IMR-90 (cell line): ENCODE measurements at regions not wholly inside any gene's neighbourhood (a gene's known extent, or its start where the extent isn't known, plus 50 kb on each side); places are given as distances from the start of the nearest gene placed in this dataset.
"Not testable (repeated sequence)": the region's sequence is repeated elsewhere in the genome, so short reads cannot be mapped to it uniquely, and the experiment has no call there.

Experiments used
- ATAC-seq: fragments of 200-7000 bp; cut with Tn5 transposase; 2 replicates; pipeline ENCODE4 v1.9.1; 2020; ENCODE audit warnings: low read depth, mild to moderate bottlenecking, moderate library complexity
- BruUV-seq: library from RNA; stranded (reverse); fragments of 400-500 nt; replicated peaks from 2 replicates; lab custom pipeline; 2021; lab: Mats Ljungman, UMichigan
- CTCF ChIA-PET: fragments of 300-600 bp; formaldehyde crosslinking; extraction: SDS; loops from one replicate; lab custom pipeline; 2021; ENCODE audit warnings: antibody characterized with exemption; lab: Yijun Ruan, JAX
- POLR2A ChIA-PET: fragments of 300-600 bp; sonication (Branson Sonifier 250); formaldehyde crosslinking; loops from one replicate; lab custom pipeline; 2022; ENCODE audit warnings: antibody characterized with exemption; ENCODE audit not compliant: unreplicated experiment; lab: Charles Lee
- DNase-seq: peaks from one replicate; pipeline ENCODE4 v3.0.0; 2013
- H2AFZ ChIP-seq: replicated peaks from 2 replicates; pipeline ENCODE3; 2013; ENCODE audit warnings: low read length, mild to moderate bottlenecking; ENCODE audit not compliant: poor library complexity
- H2AK5ac ChIP-seq: 2 replicates; pipeline ENCODE4 v1.6.1; 2013; ENCODE audit warnings: low read depth, low read length, inconsistent platforms
- H2AK9ac ChIP-seq: replicated peaks from 2 replicates; pipeline ENCODE3; 2013; ENCODE audit warnings: mild to moderate bottlenecking, low read depth, low read length, moderate library complexity; ENCODE audit not compliant: poor library complexity
- H2BK120ac ChIP-seq: 2 replicates; pipeline ENCODE4 v1.6.1; 2013; ENCODE audit warnings: low read depth, low read length, inconsistent platforms
- H2BK15ac ChIP-seq: 3 replicates; pipeline ENCODE4 v1.6.1; 2013; ENCODE audit warnings: low read depth, low read length, inconsistent platforms
- H2BK20ac ChIP-seq: 2 replicates; pipeline ENCODE4 v1.6.1; 2013; ENCODE audit warnings: low read depth, mild to moderate bottlenecking, inconsistent platforms, low read length, moderate library complexity
- H2BK5ac ChIP-seq: 2 replicates; pipeline ENCODE4 v1.6.1; 2013; ENCODE audit warnings: mild to moderate bottlenecking, low read depth, low read length, inconsistent platforms; ENCODE audit not compliant: poor library complexity, severe bottlenecking
- H3K14ac ChIP-seq: replicated peaks from 2 replicates; pipeline ENCODE4 v1.6.1; 2013; ENCODE audit warnings: low read depth, low read length, inconsistent platforms
- H3K18ac ChIP-seq: 2 replicates; pipeline ENCODE4 v1.6.1; 2013; ENCODE audit warnings: low read depth, low read length, control low read depth
- H3K23ac ChIP-seq: 2 replicates; pipeline ENCODE4 v1.6.1; 2013; ENCODE audit warnings: low read depth, low read length, inconsistent platforms
- H3K27ac ChIP-seq: 2 replicates; pipeline ENCODE4 v1.5.1; 2013; ENCODE audit warnings: mild to moderate bottlenecking, control low read depth, low read length; ENCODE audit not compliant: insufficient read depth
- H3K27me3 ChIP-seq: 2 replicates; pipeline ENCODE4 v1.6.1; 2013; ENCODE audit warnings: low read length; ENCODE audit not compliant: control insufficient read depth, insufficient read depth
- H3K36me3 ChIP-seq: 2 replicates; pipeline ENCODE4 v1.6.1; 2013; ENCODE audit warnings: low read length, mixed read lengths; ENCODE audit not compliant: control insufficient read depth, insufficient read depth
- H3K4ac ChIP-seq: 2 replicates; pipeline ENCODE4 v1.6.1; 2013; ENCODE audit warnings: low read depth, low read length, inconsistent platforms
- H3K4me1 ChIP-seq: 2 replicates; pipeline ENCODE4 v1.6.1; 2013; ENCODE audit warnings: low read length, mixed read lengths; ENCODE audit not compliant: control insufficient read depth, insufficient read depth
- H3K4me2 ChIP-seq: 2 replicates; pipeline ENCODE4 v1.6.1; 2013; ENCODE audit warnings: low read depth, mild to moderate bottlenecking, control low read depth, low read length, moderate library complexity
- H3K4me3 ChIP-seq: 2 replicates; pipeline ENCODE4 v1.5.1; 2013; ENCODE audit warnings: low read depth, mild to moderate bottlenecking, control low read depth, low read length, moderate library complexity; ENCODE audit not compliant: insufficient read depth
- H3K56ac ChIP-seq: 2 replicates; pipeline ENCODE4 v1.6.1; 2013; ENCODE audit warnings: low read length, inconsistent platforms; ENCODE audit not compliant: insufficient read depth; ENCODE audit errors: extremely low read depth
- H3K79me1 ChIP-seq, 2 experiments: 2 replicates each; pipeline ENCODE4 v1.6.1; 2013; ENCODE audit warnings: low read length in 2 of 2, inconsistent platforms in 1 of 2, low read depth in 1 of 2
- H3K9ac ChIP-seq: 2 replicates; pipeline ENCODE4 v1.6.1; 2013; ENCODE audit warnings: low read depth, low read length, control low read depth
- H3K9me1 ChIP-seq: 2 replicates; pipeline ENCODE4 v1.6.1; 2013; ENCODE audit warnings: low read length, inconsistent platforms; ENCODE audit not compliant: insufficient read depth
- H3K9me3 ChIP-seq: 2 replicates; pipeline ENCODE4 v1.6.1; 2013; ENCODE audit warnings: low read length; ENCODE audit not compliant: control insufficient read depth, insufficient read depth
- H4K20me1 ChIP-seq: 2 replicates; pipeline ENCODE4 v1.6.1; 2013; ENCODE audit warnings: low read length, inconsistent platforms; ENCODE audit not compliant: insufficient read depth
- H4K5ac ChIP-seq: 2 replicates; pipeline ENCODE4 v1.6.1; 2013; ENCODE audit warnings: mild to moderate bottlenecking, low read depth, low read length, control low read depth
- H4K8ac ChIP-seq, 2 experiments: 2 replicates each; pipeline ENCODE4 v1.6.1; 2013; ENCODE audit warnings: low read depth in 2 of 2, low read length in 2 of 2, control low read depth in 1 of 2, inconsistent platforms in 1 of 2
- H4K91ac ChIP-seq: 2 replicates; pipeline ENCODE4 v1.6.1; 2013; ENCODE audit warnings: low read depth, low read length, inconsistent platforms; ENCODE audit not compliant: insufficient read depth
- whole genome bisulfite sequencing, 2 experiments: methylation state at CpG; one replicate each; pipeline versions ENCODE4 v1.1.5 to v1.1.7; 2013; ENCODE audit warnings: missing lambda C conversion rate in 2 of 2; ENCODE audit not compliant: insufficient read length in 1 of 2; ENCODE audit errors: extremely low coverage in 2 of 2; 5-methylcytosine and 5-hydroxymethylcytosine counted together
- dilution Hi-C: fragments of 300-500 bp; cut with HindIII; formaldehyde crosslinking; loops from one replicate; pipeline ENCODE4 v1.14.3; 2018; ENCODE audit warnings: low sequenced_read_pairs; ENCODE audit not compliant: unreplicated experiment
- in situ Hi-C: fragments of 300-500 bp; cut with MboI; formaldehyde crosslinking; loops from 3 replicates; pipeline ENCODE4 v1.14.3; 2019; ENCODE audit warnings: low sequenced_read_pairs, inconsistent platforms, mixed read lengths
- intact Hi-C: fragments of 100-400 bp; cut with micrococcal nuclease; formaldehyde crosslinking; loops from 2 replicates; pipeline ENCODE4 v1.10.0; 2022

DNA sequence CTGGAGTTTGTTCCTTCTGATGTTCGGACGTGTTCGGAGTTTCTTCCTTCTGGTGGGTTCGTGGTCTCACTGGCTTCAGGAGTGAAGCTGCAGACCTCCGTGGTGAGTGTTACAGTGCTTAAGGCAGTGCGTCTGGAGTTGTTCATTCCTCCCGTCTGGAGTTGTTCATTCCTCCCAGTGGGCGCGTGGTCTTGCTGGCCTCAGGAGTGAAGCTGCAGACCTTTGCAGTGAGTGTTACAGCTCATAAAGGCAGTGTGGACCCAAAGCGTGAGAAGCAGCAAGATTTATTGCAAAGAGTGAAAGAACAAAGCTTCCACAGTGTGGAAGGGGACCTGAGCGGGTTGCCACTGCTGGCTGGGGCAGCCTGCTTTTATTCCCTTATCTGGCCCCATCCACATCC is 63.4 kb upstream of the DDHD1 start:
- H3K4me3 ChIP-seq, H4K91ac ChIP-seq, H2BK15ac ChIP-seq, H2AK5ac ChIP-seq, H4K20me1 ChIP-seq, H2BK5ac ChIP-seq, ATAC-seq, H3K9me1 ChIP-seq, BruUV-seq, H3K56ac ChIP-seq, dilution Hi-C loops, POLR2A ChIA-PET, H2BK20ac ChIP-seq, H3K79me1 ChIP-seq, H2AK9ac ChIP-seq, intact Hi-C loops, H4K8ac ChIP-seq, H3K36me3 ChIP-seq, in situ Hi-C loops, H3K27me3 ChIP-seq, H2AFZ ChIP-seq, H3K14ac ChIP-seq, H3K4me1 ChIP-seq, H4K5ac ChIP-seq, H3K23ac ChIP-seq, H3K9me3 ChIP-seq, H3K27ac ChIP-seq, DNase-seq, H3K18ac ChIP-seq, H3K9ac ChIP-seq, H3K4ac ChIP-seq, H2BK120ac ChIP-seq, H3K4me2 ChIP-seq: not testable (repeated sequence)
- CTCF ChIA-PET = interaction anchor here (1.6 kb wide), 1 partner anchor 14 kb away, joined by 8 read pairs; no protein-coding TSS in a partner anchor
- WGBS, 2 experiments = no CpG with 5 or more reads among the region's 11 CpGs
